H1 (cell line): ENCODE measurements at regions not wholly inside any gene's neighbourhood (a gene's known extent, or its start where the extent isn't known, plus 50 kb on each side); places are given as distances from the start of the nearest gene placed in this dataset.

ENCODE experiments used
- CTCF ChIA-PET: fragments of 300-600 bp; sonication (Branson Sonifier 250); formaldehyde crosslinking; loops from one replicate; lab custom pipeline; 2021; ENCODE audit not compliant: partially characterized antibody; lab: Charles Lee
- POLR2A ChIA-PET: fragments of 300-600 bp; sonication (Branson Sonifier 250); formaldehyde crosslinking; loops from one replicate; lab custom pipeline; 2021; ENCODE audit warnings: inconsistent platforms; ENCODE audit not compliant: partially characterized antibody; lab: Charles Lee
- DNase-seq, 2 experiments: peaks; one replicate each; pipeline versions ENCODE4 v3.0.0 to v3.0.0-alpha.2; 2010 to 2022; ENCODE audit warnings: low spot score in 2 of 2, low read depth in 1 of 2, mixed read lengths in 1 of 2
- FAIRE-seq: peaks from 2 replicates; lab custom pipeline; 2011; peaks lifted over from hg19 to GRCh38; lab: Jason Lieb, UNC
- H2AFZ ChIP-seq: 2 replicates; pipeline ENCODE4 v1.8.1; 2012; ENCODE audit warnings: low read length, inconsistent platforms
- H2AK5ac ChIP-seq: 2 replicates; pipeline ENCODE4 v1.6.1; 2013; ENCODE audit warnings: low read depth, low read length
- H2BK120ac ChIP-seq: replicated peaks from 2 replicates; pipeline ENCODE3; 2013; ENCODE audit warnings: low read depth, low read length, inconsistent platforms
- H2BK12ac ChIP-seq: 2 replicates; pipeline ENCODE4 v1.6.1; 2013; ENCODE audit warnings: low read depth, low read length
- H2BK15ac ChIP-seq: 2 replicates; pipeline ENCODE4 v1.6.1; 2013; ENCODE audit warnings: low read length
- H2BK20ac ChIP-seq: 2 replicates; pipeline ENCODE4 v1.6.1; 2013; ENCODE audit warnings: low read length
- H2BK5ac ChIP-seq: 2 replicates; pipeline ENCODE4 v1.6.1; 2013; ENCODE audit warnings: low read depth, low read length
- H3K14ac ChIP-seq: 2 replicates; pipeline ENCODE4 v1.6.1; 2013; ENCODE audit warnings: inconsistent platforms; ENCODE audit not compliant: insufficient read length
- H3K18ac ChIP-seq: 2 replicates; pipeline ENCODE4 v1.6.1; 2013; ENCODE audit warnings: low read length; ENCODE audit errors: extremely low read depth
- H3K23ac ChIP-seq: 2 replicates; pipeline ENCODE4 v1.6.1; 2013; ENCODE audit warnings: inconsistent platforms; ENCODE audit not compliant: insufficient read length
- H3K23me2 ChIP-seq: 2 replicates; pipeline ENCODE4 v1.6.1; 2013; ENCODE audit warnings: low read depth, low read length
- H3K27ac ChIP-seq: 2 replicates; pipeline ENCODE4 v1.6.1; 2011; ENCODE audit warnings: low read depth, low read length, inconsistent platforms
- H3K27me3 ChIP-seq, 4 experiments: replicated peaks in 1 of 4; 1 replicate in 1 of 4; 2 replicates in 3 of 4; pipeline versions ENCODE4 v1.6.1 to v1.8.1; 2011 to 2013; ENCODE audit warnings: low read length in 3 of 4, mild to moderate bottlenecking in 3 of 4, inconsistent platforms in 2 of 4, mixed read lengths in 2 of 4, moderate library complexity in 1 of 4; ENCODE audit not compliant: control insufficient read depth in 3 of 4, insufficient read depth in 3 of 4; ENCODE audit errors: extremely low read depth in 1 of 4
- H3K36me3 ChIP-seq, 4 experiments: 2 replicates each; pipeline versions ENCODE4 v1.6.1 to v1.8.1; 2011 to 2013; ENCODE audit warnings: mild to moderate bottlenecking in 4 of 4, low read length in 3 of 4, moderate library complexity in 2 of 4, control low read depth in 1 of 4, inconsistent platforms in 1 of 4; ENCODE audit not compliant: insufficient read depth in 4 of 4, control insufficient read depth in 2 of 4
- H3K4ac ChIP-seq: replicated peaks from 2 replicates; pipeline ENCODE3; 2013; ENCODE audit warnings: low read length, low read depth, mixed read lengths, inconsistent platforms; ENCODE audit not compliant: insufficient read length
- H3K4me1 ChIP-seq, 4 experiments: replicated peaks in 1 of 4; 1 replicate in 1 of 4; 2 replicates in 3 of 4; pipeline versions ENCODE4 v1.6.1 to v1.8.1; 2011 to 2013; ENCODE audit warnings: low read length in 3 of 4, inconsistent platforms in 2 of 4, mixed read lengths in 1 of 4; ENCODE audit not compliant: insufficient read depth in 4 of 4, control insufficient read depth in 3 of 4
- H3K4me2 ChIP-seq, 2 experiments: 2 replicates each; pipeline versions ENCODE4 v1.6.1 to v1.8.1; 2011 to 2013; ENCODE audit warnings: low read depth in 2 of 2, low read length in 2 of 2, control low read depth in 1 of 2, inconsistent platforms in 1 of 2, mild to moderate bottlenecking in 1 of 2; ENCODE audit not compliant: insufficient read depth in 1 of 2
- H3K4me3 ChIP-seq, 4 experiments: fragments of 200-600, 300-600 bp in 1 of 4; sonication (generic), shearing (Covaris generic), sonication (Bioruptor Twin) in 1 of 4; 2 replicates each; pipeline versions ENCODE4 v1.5.1 to v1.8.1; 2011 to 2016; ENCODE audit warnings: low read length in 4 of 4, low read depth in 3 of 4, control low read depth in 2 of 4, inconsistent platforms in 2 of 4, mild to moderate bottlenecking in 2 of 4, mixed read lengths in 1 of 4, moderate library complexity in 1 of 4; ENCODE audit not compliant: insufficient read depth in 2 of 4; ENCODE audit errors: extremely low read depth in 1 of 4
- H3K56ac ChIP-seq: replicated peaks from 2 replicates; pipeline ENCODE3; 2013; ENCODE audit warnings: low read depth, mild to moderate bottlenecking, mixed read lengths, low read length, inconsistent platforms; ENCODE audit not compliant: insufficient read length
- H3K79me1 ChIP-seq: 2 replicates; pipeline ENCODE4 v1.6.1; 2013; ENCODE audit warnings: low read depth, low read length, control low read depth
- H3K79me2 ChIP-seq, 2 experiments: 2 replicates each; pipeline versions ENCODE4 v1.6.1 to v1.8.1; 2012 to 2013; ENCODE audit warnings: low read length in 2 of 2, mild to moderate bottlenecking in 2 of 2, inconsistent platforms in 1 of 2; ENCODE audit not compliant: insufficient read depth in 2 of 2, control insufficient read depth in 1 of 2
- H3K9ac ChIP-seq, 4 experiments: replicated peaks in 1 of 4; 1 replicate in 1 of 4; 2 replicates in 3 of 4; pipeline versions ENCODE4 v1.6.1 to v1.8.1; 2011 to 2013; ENCODE audit warnings: low read depth in 3 of 4, low read length in 3 of 4, control low read depth in 2 of 4, mild to moderate bottlenecking in 2 of 4, moderate library complexity in 2 of 4, inconsistent platforms in 1 of 4; ENCODE audit errors: extremely low read depth in 1 of 4
- H3K9me3 ChIP-seq, 2 experiments: 2 replicates each; pipeline versions ENCODE4 v1.6.1 to v1.8.1; 2012 to 2013; ENCODE audit warnings: mild to moderate bottlenecking in 2 of 2, moderate library complexity in 2 of 2, control low read depth in 1 of 2, inconsistent platforms in 1 of 2, low read depth in 1 of 2, low read length in 1 of 2, mixed read lengths in 1 of 2; ENCODE audit not compliant: insufficient read depth in 2 of 2
- H4K20me1 ChIP-seq, 2 experiments: replicated peaks in 1 of 2; 2 replicates each; pipeline versions ENCODE3 to v1.8.1; 2011 to 2013; ENCODE audit warnings: inconsistent platforms in 2 of 2, low read length in 2 of 2, mild to moderate bottlenecking in 1 of 2; ENCODE audit not compliant: insufficient read depth in 2 of 2, control insufficient read depth in 1 of 2
- H4K5ac ChIP-seq: 2 replicates; pipeline ENCODE4 v1.6.1; 2013; ENCODE audit warnings: low read length, low read depth, mixed read lengths, inconsistent platforms; ENCODE audit not compliant: insufficient read length
- H4K8ac ChIP-seq: 2 replicates; pipeline ENCODE4 v1.8.0; 2013; ENCODE audit warnings: mild to moderate bottlenecking, moderate library complexity, low read length, inconsistent platforms; ENCODE audit not compliant: insufficient read depth; ENCODE audit errors: extremely low read depth
- H4K91ac ChIP-seq: replicated peaks from 2 replicates; pipeline ENCODE3; 2013; ENCODE audit warnings: low read length, mixed read lengths, inconsistent platforms; ENCODE audit not compliant: insufficient read length
- POLR2AphosphoS5 ChIP-seq: IDR thresholded peaks from 2 replicates; pipeline ENCODE4 v1.6.1; 2011; ENCODE audit warnings: low read depth, low read length
- RAD21 ChIP-seq, 2 experiments: IDR thresholded peaks in 1 of 2; conservative IDR thresholded peaks in 1 of 2; 2 replicates each; pipeline ENCODE4 v1.6.1; 2011; ENCODE audit warnings: low read depth in 2 of 2, low read length in 2 of 2, improper control_type of control experiment in 1 of 2, inconsistent platforms in 1 of 2, mild to moderate bottlenecking in 1 of 2, moderate library complexity in 1 of 2
- TEAD4 ChIP-seq: IDR thresholded peaks from 2 replicates; pipeline ENCODE4 v1.6.1; 2012; ENCODE audit warnings: low read depth, low read length, inconsistent platforms, mixed read lengths
- WGBS, 2 experiments: shearing (Covaris generic) in 1 of 2; methylation state at CpG; one replicate each; pipeline versions ENCODE4 v1.1.6 to v1.1.7; 2013 to 2015; ENCODE audit warnings: low lambda C conversion rate in 2 of 2, mixed read lengths in 2 of 2, inconsistent platforms in 1 of 2, low coverage in 1 of 2, missing lambda C conversion rate in 1 of 2; ENCODE audit not compliant: insufficient replicate concordance in 2 of 2, insufficient coverage in 1 of 2, insufficient read length in 1 of 2; ENCODE audit errors: extremely low coverage in 1 of 2, missing lambda C conversion rate in 1 of 2; 5-methylcytosine and 5-hydroxymethylcytosine counted together

- no peaks in the 10 kb centered on the region for H3K79me2 ChIP-seq
- CTCF ChIA-PET, result interaction anchor here (0.6 kb wide), 1 partner anchor 34 kb away, joined by 3 read pairs; no protein-coding TSS in a partner anchor
- no peaks in the 10 kb centered on the region for H3K79me1 ChIP-seq
- H4K91ac ChIP-seq, result no peak overlapping the region
- H3K56ac ChIP-seq, result no peak overlapping the region
- DNase-seq (no peak), FAIRE-seq (no peak)
- H2AFZ ChIP-seq, result peak overlapping the region; percentile 94; the same call in 1 of the 2 replicates
- no peak overlapping the region for H3K14ac ChIP-seq
- no peaks in the 10 kb centered on the region for H3K36me3 ChIP-seq
- no peak overlapping the region for H3K4me3 ChIP-seq
- no peaks in the 10 kb centered on the region for H3K9me3 ChIP-seq
- no peak overlapping the region for H2BK15ac ChIP-seq
- H3K4me1 ChIP-seq, result no peaks in the 10 kb centered on the region
- H3K23me2 ChIP-seq, result no peaks in the 10 kb centered on the region
- 98% methylated on average over 3 of the region's 3 CpGs; no CpG with 5 or more reads in 1 of the 2 experiments for WGBS, 2 experiments
- H2AK5ac ChIP-seq, result no peak overlapping the region
- H2BK20ac ChIP-seq, result no peak overlapping the region
- H3K4ac ChIP-seq, result no peak overlapping the region
- POLR2A ChIA-PET, result no interaction called here
- no peak overlapping the region for H3K4me2 ChIP-seq
- no peak overlapping the region for H2BK5ac ChIP-seq
- no peak overlapping the region for H2BK120ac ChIP-seq
- no peak overlapping the region for H3K23ac ChIP-seq
- H3K9ac ChIP-seq, result no peak overlapping the region
- TF ChIP-seq RAD21 (IDR thresholded peaks at IDR 0.05 in 1 of 2, conservative IDR thresholded peaks at IDR 0.05 in 1 of 2; ENCODE audit: low read depth in 2 of 2, low read length in 2 of 2), result peak in 1 of 2 experiments; percentile 30; a peak in 2 of 4 replicates
- TF ChIP-seq TEAD4, result no peak
- no peak for TF ChIP-seq POLR2AphosphoS5
- H3K18ac ChIP-seq, result no peak overlapping the region
- no peaks in the 10 kb centered on the region for H4K20me1 ChIP-seq
- H3K27ac ChIP-seq, result no peak overlapping the region
- no peak overlapping the region for H2BK12ac ChIP-seq
- no peaks in the 10 kb centered on the region for H3K27me3 ChIP-seq
- no peak overlapping the region for H4K8ac ChIP-seq
- H4K5ac ChIP-seq, result no peak overlapping the region
Measured at GRCh38 chr4:100907465-100908454, 389.9 kb upstream of the EMCN start.
